HG02642 (cell line): ENCODE measurements at regions not wholly inside any gene's neighbourhood (a gene's known extent, or its start where the extent isn't known, plus 50 kb on each side); places are given as distances from the start of the nearest gene placed in this dataset.
"Not testable (repeated sequence)": the region's sequence is repeated elsewhere in the genome, so short reads cannot be mapped to it uniquely, and the experiment has no call there.

ENCODE experiments used
- ATAC-seq: cut with Tn5 transposase; IDR thresholded peaks from one replicate; pipeline ENCODE4 v1.9.1; 2021; ENCODE audit warnings: mild to moderate bottlenecking; ENCODE audit not compliant: unreplicated experiment, poor library complexity

DNA sequence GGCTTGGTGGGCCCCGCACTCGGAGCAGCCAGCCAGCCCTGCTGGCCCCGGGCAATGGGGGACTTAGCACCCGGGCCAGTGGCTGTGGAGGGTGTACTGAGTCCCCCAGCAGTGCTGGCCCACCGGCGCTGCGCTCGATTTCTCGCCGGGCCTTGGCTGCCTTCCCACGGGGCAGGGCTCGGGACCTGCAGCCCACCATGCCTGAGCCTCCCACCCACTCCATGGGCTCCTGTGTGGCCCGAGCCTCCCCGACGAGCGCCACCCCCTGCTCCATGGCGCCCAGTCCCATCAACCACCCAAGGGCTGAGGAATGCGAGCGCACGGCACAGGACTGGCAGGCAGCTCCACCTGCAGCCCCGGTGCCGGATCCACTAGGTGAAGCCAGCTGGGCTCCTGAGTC, 202.2 kb downstream of the ZC3H11B start:
- not testable (repeated sequence) for ATAC-seq

DNA sequence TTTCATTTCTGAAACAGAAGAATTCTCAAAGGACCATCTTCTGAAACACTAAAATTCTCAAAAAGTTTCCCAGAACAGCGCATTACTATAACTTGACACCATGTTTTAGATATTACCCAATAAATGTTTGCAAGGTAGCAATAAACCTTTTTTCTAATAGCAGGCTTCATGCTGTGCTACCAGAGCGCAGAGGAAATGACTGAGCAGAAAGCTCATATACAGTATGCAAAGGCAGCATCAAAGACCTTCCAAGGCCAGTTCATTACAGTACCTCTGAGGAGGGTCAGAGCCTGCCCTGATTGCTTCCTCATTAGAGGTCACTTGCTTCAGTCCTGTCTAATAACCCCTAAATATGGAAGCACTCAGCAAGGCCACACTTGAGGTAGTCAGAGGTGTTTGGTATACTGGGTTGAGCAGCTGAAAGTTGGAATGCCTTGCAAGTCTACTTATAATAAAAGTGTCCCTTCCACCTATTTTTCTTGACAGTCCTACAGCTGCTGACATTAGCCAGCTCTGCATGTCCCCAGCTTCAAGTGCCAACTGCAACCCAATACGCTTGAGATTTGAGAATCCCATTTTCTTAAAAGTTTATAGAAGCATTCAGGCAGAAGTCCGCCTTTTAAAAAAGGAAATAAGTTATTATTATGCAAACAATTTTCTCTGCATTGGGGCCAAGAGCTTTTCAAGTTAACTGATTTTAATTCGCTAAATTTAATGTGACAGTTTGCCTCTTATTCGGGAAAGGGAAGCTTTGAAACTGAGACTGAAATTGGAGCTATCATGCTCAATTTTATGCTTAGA, 207.2 kb downstream of the ZC3H11B start:
- no peak for ATAC-seq

DNA sequence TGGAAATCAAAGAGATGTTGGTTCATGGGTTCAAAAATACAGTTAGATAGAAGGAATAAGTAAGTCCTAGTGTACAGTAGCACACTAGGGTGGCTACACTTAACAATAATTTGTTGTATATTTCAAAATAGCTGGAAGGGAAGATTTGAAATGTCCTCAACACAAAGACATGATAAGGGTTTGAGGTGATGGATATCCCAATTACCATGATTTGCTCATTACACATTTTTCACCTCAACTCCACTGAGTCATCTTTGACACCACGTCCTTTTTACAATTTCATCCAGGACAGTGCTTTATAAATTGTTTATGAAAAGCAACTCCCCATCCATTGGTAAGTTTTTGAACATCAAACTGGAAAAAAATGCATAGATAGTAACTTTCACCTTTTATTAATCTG, 208.3 kb downstream of the ZC3H11B start:
- no peak for ATAC-seq

DNA sequence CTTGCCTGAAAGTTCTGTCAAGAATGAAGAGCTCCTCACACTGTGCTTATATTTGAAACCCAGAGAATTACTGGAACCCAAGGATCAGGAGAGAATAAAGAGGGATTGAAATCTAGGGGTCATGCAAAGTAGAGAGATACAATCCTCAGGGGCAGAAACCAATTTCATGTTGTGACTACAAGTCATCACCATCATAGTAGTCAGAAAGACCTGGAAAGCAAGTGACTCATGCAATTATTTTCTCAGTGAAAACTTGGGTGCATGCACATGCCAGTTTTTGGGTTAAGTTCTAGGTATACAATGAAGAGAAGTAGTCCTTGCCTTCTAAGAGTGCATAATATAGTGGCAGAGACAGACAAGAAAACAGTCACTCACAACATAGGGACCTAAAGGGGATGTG, 210.0 kb downstream of the ZC3H11B start:
- ATAC-seq, result no peak

DNA sequence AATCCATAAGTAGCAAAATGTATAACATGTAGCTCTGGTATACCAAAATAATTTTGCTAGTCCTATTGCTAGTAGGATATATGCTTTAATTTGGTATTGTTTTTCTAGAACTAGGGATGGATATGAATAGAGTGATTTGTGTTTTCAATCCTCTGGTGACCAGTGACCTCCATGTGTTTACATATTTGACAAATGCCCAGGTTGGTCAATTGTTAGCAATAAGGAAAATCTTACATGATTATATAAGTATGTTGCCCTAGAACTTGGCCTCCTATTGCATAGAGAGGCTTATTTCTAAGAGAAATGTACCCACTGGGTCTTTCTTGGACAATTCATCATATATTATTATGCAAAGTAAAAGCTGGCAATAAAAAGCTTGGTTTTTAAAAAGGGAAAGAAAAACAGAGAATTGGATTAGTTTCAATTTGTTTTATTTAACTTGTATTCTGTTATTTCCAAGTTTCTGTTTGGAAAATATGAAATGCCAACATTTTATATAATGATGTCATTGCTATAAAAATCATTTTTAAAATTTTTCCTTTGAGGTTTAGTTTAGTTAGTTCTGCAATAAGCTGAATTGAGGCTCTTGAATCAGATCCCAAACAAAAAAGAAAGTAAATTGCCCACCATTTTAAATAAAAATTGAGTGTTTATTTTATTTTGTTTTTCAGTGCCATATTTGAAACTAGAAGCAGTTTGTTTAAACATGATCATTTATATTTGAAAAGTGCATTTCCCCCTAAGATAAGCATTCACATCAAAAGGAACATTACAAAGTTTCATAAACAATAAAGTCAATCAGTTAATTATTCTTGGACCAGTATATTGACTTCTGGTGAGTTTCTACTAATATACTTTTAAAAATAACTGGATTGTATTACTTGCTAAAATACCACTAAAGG, 210.9 kb downstream of the ZC3H11B start:
- ATAC-seq, result no peak

DNA sequence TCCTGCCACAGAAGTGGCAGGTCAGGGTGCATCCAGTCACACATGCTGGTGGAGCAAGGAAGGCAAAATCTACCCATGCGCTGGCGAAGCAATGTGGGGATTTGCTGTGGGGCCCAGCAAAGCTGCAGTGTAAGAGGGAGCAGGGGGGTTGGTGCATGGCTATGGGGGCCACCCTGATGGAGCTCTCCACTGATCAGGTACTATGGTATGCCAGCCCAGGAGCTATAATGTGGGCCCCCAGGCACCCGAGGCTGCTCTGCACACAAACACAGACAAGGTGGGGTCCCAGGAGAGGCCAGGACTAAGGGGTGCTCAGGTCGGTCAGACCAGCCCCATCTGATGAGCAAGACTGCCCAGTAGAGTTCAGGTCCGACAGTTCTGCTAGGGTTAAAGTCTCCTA, 213.5 kb downstream of the ZC3H11B start:
- ATAC-seq, result no peak

DNA sequence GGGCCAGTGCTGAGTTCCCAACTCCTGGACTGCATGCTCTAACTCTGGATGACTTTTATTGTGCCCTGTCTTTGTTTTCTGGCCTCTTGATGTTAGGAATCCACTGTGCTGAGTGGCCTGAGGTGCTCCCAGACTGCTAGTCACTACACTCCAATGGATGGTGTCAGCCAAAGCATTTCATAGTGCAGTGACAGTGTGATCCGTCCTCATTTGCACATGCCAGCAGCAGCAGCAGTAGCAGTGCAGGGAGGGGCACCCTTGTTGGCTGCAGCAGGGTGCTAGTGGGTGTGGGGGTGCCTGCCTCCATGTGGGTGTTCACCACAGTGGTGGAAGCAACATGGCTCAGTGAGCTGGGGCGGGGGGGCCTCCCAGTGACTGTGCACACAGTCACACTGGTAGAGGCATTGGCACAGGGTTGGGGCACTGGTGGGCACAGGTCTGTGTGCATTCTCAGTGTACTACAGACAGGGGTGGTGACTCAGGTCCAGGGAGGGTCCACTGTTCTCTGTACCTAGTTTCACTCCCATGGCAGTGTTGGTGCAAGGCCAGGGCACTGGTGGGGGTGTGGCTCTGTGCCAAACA, 214.0 kb downstream of the ZC3H11B start:
- no peak for ATAC-seq

DNA sequence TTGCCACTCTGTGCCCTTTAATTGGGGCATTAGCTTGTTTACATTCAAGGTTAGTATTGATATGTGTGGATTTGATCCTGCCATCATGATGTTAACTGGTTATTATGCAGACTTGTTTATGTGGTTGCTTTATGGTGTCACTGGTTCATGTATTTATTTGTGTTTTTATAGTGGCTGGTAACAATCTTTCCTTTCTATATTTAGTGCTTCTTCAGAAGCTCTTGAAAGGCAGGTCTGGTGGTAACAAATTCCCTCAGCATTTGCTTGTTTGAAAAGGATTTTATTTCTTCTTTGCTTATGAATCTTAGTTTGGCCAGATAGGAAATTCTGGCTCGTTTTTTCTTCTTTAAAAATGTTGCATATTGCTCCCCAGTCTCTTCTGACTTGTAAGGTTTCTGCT, 215.4 kb downstream of the ZC3H11B start:
- ATAC-seq, result no peak

DNA sequence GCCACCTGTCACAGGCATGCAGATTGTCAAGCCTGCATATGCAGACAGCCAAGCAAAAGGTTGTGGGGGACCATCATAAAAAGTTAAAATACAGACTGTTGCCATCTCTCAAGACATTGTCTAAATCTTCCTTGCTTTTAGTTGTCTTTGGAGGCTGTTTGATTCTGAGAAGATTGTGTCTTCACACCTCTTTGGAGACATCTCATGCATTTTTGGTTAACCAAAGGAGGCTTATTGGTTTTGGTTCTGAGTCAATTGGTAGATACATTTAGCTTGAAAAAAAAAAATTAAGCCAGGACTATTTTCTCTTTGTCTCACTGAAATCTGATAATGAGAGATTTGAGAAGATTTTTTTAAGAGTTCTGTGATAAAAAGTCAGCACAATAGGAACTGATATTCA, 217.6 kb downstream of the LYPLAL1 start:
- no peak for ATAC-seq

DNA sequence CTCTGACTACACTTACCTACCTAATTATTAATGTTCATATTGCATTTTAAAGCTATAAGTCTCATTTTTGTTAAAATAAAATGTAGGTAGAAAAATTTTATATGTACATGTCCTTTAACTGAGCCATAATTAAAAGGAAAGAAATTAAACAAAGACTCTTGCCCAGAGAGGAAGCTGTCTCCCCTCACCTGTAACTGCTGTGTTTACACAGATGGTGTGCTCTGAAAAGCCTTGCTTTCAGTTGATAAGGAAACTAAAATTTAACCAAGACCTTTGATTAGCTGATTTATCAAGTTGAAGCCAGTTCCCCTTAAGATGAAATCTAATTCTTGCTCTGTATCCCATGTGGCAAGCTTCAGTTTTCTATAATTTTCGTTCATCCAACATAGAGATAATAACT, 213.5 kb downstream of the LYPLAL1 start:
- ATAC-seq, result no peak

DNA sequence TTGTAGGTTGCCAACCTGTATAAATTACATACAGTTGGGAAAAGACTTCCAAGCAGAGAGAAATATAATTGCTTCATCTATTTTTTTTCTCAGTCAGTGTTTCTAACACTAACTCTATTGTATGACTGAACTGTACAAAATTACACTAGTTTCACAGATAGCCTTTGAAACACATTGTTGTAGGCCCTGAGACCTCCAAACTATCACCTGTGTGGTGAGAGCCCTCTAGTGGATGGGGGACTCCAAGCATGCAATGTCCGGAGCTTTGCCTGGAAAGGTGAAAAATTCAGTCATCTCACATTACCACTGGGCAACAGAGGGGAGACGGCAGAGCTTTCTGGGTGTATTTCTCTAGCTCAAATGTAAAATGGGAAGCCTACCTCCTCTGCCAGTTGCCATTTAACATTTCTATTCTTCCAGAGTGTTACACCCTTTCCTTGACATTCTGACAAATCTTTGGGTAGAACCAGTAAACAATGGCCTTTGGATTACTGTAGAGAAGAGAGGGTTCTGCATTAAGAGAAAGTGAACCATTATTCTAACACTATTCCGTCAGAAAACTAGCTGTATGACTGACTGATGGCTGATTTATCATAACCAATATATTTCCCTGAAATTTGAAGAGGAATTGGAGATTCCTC, 212.2 kb downstream of the LYPLAL1 start:
- peak; percentile 87 for ATAC-seq

DNA sequence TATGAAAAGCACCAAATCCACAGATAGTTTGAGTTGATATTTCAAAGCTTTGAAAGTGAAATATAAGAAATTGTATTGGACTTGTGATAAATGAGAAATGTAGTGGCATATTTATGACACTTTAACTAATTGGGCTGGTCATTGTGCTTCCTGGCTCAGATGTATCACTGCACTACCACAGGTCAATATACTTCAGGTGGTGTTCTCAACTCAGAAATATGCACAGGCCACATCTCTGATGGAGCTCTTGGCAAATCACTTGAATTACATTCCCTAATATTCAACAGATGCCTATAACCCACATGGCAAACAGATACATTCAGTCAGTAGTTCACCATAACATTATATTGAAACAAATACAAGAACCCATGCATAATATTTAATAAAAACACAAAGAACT, 209.6 kb downstream of the LYPLAL1 start:
- ATAC-seq, result no peak

DNA sequence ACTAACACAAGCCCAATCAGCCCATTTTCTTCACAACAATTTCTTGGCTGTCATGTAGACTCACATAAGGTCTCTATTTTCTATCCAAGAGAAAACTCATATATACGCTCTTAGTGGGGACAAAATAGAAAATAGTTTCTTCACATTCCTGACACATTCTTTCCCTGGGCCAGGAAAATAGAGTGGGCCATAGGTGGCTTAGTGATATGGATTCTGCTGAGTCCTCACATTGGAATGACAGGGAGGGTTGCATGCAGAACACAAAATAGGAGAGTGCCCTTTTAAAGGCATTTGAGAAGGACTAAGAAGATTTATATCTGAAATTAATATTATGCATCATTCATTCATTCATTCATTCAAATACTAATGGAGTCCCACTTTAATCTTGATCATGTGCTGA, 207.7 kb downstream of the LYPLAL1 start:
- no peak for ATAC-seq

DNA sequence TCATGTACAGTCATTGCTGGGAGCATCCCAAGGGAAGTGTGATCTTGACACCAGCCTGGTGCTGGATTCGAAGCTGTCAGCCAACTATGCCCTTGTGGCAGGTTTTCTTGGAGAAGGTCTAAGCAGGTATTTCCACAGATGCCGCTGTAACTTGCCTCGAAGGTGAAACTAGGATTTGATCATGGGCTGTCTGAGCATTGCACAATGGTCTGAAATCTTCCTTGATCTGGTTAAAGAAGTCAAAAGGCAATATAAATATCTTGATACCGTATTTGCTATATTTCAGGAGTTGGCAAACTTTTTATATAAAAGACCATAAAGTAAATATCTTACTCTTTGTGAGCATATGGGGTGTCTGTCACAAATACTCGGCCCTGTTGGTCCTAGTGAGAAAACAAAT, 206.8 kb downstream of the LYPLAL1 start:
- no peak for ATAC-seq

DNA sequence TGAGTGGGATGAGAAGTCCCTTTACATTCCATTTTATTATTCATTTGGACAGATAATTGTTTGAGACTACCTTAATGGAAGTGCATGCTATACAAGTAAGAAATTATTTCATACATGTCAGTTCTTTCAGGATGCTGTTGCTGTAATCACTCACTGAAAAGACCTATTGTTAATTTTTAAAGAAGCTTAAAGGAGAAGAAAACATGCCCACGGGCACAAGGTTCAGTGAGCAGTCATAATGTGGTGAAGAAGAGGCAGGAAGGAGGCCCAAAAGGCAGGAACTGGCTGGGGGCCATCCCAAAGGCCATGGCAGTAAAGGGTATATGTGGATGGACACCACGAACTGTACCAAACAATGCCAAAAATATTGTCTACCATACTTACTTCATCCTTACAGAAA, 206.0 kb downstream of the LYPLAL1 start:
- no peak for ATAC-seq

DNA sequence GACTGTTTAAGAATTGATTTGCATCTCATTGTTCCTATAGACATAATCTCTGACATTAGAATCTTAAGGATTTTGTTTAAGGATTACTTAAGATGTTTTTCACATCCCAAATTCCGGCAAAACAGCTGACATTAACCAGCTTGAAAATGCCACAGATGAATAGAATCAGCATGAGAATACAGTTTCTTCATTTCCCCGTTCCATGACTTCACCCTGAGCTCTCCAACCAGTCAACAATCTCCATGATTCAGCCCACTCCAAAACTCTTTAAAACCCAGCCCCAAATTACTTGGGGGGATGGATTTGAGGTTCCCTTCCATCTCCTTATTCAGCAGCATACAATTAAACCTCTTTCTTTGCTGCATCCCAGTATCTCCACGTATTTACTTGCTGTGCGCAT, 201.0 kb downstream of the LYPLAL1 start:
- no peak for ATAC-seq

DNA sequence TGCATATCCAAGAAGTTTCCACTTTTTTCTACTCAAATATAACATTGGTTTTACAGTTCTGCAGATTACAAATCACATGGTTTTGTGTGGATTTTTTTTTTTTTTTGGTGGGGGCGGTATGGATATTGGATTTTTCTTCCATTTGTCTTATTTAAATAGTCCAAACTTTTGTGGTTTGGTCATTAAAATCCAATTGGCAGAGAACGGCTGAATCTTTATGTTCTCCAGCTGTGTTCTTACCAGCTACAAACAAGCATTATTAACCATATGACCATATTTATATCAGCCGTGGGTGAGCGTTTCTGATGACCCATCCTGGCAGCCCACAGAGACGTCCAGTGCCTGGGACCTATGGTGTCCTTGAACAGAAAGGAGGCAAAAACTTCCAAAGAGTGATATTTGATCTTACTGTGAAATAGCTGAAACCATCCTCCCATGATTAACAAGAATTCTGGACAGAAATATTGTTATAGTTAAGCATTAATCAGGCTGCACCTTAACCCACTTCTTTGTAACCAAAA, 200.4 kb downstream of the LYPLAL1 start:
- ATAC-seq, result no peak

DNA sequence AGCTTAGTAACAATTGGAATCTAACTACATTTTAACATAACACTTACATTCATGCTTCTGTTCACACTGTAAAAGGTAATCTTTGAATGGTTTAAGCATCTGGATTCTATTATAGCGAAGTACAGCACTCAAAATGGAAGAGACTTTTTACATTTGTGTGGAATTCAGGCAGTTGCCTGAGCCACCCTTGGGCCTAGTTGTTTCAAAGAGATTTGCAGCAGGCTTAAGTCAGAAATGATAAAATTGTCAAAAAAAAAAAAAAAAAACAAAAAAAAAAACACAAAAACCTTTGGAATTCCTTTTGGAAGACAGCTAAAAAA, 199.9 kb downstream of the LYPLAL1 start:
- ATAC-seq, result no peak

DNA sequence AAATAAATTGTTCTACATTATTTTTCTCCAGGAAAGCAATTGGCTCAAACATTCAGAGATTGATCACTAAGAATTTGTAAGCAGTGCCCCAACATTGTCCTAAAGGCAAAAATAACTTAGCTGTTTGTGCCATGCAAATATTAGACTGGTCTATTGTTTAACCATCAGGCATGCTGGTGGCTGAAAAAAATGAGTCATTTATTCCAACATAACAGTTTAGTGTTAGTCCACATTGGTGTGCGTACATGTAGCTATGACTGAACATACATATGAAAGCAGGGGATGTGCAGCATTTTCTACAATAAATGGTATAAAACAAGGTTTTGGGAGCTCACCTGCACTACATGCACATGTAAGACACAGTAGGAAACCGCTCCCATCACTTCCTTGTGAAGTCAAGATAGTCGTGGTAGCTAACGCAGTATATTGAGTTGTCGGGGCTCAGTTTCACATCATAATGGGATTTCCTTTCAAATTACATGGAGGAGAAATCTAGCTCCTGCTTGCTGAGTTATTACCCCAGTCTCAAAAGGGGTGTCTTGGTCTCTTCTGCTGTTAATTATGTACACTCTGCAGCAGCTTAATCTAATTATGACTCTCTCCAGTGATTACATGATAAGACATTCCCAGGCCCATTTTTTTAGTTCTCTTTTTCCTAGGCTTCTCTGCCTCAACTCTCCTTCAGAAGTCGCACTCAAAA, 199.4 kb downstream of the LYPLAL1 start:
- ATAC-seq, result no peak

DNA sequence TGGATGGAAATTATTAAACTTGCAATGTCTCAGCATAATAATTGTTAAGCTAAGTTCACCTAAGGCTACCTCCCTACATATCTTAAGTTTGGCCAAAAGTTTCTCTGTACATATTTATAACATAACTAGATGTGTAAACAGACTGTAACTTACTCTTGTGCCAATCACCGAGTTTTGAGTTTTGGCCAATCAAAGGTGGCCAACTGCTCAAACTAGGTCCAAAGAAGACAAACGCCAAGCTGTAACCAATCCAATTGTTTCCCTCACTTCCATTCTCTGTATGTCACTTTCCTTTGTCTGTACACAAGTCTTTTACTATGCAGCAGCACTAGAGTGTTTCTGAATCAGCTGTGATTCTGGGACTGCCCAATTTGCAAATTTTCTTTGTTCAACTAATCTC, 197.8 kb downstream of the LYPLAL1 start:
- no peak for ATAC-seq
